Fibroblast of skin of left quadriceps (primary cell): ENCODE measurements at regions not wholly inside any gene's neighbourhood (a gene's known extent, or its start where the extent isn't known, plus 50 kb on each side); places are given as distances from the start of the nearest gene placed in this dataset.
"Not testable (repeated sequence)": the region's sequence is repeated elsewhere in the genome, so short reads cannot be mapped to it uniquely, and the experiment has no call there.

Experiments
- DNase-seq, 2 experiments: peaks; one replicate each; pipeline ENCODE4 v3.0.0-alpha.2; 2013; ENCODE audit warnings: low read depth in 2 of 2

- DNase-seq: no peak
These were observed 50.4 kb upstream of the SOD1 start for GRCh38 chr21:31609081-31609480.

DNA sequence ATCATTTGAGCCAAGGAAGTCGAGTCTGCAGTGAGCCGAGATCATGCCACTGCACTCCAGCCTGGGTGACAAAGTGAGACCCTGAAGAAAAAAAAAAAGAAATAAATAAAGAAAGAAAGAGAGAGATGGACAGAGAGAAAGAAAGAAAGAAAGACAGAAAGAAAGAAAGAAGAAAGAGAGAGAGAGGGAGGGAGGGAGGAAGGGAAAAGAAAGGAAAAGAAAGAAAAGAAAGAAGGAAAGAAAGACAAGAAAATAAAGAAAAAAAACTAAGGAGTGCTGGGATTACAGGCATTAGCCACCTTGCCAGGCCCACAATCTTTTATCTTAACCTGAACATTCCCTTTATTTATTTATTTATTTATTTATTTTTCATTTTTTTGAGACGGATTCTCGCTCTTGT lies 51.7 kb upstream of the SOD1 start:
- DNase-seq: no peak

GRCh38 chr21:31606081-31606874 lies 53.2 kb upstream of the SOD1 start:
- DNase-seq: no peak

DNA sequence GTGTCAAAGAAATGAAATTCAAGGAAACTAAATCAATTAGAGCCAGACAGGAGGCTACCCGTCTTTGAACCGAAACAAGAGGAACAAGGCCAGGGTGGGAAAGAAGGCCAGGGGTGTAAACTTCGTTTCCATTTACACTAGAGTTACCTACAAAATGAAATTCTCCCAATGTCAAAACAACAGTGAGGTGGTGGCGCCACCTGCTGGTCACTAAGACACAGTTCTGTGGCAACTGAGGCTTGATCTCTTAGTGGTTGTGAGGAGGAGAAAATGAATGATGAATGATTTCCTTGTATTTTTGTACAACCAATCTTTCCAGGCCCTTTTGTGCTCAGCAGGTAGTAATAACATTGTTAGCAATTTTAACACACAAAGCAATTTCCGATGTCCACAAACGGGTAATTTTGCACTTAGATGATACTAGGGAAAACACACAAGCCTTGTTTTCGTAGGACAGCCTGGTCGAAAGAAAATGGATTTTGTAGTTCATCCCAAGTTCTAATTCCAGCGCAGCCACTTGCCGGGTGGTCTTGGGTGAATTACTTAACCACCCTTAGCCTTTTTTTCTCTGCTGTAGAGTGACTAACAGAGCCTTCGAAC lies 54.8 kb upstream of the SOD1 start:
- peak; percentile 22 to 27 for DNase-seq

DNA sequence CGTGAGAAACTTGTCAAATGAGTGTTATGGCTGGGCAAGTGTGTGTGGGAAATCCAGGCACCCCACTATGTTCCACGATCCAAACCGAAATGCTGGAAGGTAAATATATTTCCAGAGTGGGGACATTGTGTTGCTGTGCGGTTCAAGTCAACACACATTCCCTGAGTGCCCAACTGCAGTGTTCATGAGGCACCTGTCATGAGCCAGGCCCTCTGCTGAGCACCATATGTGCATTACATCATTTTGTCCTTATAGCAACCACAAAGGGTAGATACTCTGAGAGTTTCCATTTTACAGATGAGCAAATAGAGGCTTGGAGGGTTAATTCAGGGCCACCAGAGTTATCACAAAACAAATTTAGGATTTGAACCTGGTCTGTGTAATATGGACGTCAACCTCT lies 59.9 kb upstream of the SOD1 start:
- DNase-seq: no peak

GRCh38 chr21:31599013-31599412 lies 60.5 kb upstream of the SOD1 start:
- no peak for DNase-seq

- no peak for DNase-seq
These were observed 61.8 kb upstream of the SOD1 start for GRCh38 chr21:31597683-31598082.

- DNase-seq: no peak
These were observed 63.4 kb upstream of the SOD1 start for GRCh38 chr21:31596055-31596454.

DNA sequence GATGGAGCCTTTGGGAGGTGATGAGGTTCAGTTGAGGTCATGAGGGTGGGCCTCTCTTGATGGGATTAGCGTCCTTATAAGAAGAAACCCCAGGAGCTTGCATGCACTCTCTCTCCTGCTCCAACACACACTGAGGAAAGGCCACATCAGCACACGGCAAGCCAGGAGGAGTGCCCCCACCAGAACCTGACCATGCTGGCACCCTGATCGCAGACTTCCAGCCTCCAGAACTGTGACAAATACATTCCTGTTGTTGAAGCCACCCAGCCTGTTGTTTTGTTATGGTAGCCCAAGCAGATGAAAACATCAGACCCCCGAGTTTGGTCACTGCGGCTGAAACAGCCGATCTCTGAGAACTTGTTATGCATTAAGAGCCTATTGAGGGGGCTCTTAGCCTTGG lies 64.8 kb upstream of the SOD1 start:
- DNase-seq: no peak

DNA sequence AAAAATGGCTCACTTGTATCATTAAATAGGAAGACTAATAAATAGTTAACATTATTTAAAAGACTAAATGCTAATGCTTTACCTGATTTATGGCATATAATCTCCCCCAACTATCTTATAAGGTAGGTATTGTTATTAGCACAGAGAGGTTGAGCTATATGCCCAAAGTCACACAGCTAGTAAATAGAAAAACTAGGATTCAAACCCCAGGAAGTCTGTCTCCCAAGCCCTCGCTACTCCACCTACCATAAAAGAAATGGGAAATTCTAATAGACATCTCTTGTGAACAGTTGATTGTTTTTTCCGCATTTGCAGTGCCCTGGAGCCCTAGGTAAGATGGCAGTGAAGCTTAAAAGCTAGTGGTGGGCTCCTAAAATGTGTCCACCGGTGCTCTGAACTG lies 65.2 kb upstream of the SOD1 start:
- DNase-seq: no peak

GRCh38 chr21:31592963-31593560 lies 66.4 kb upstream of the SOD1 start:
- no peak for DNase-seq

- DNase-seq: no peak
These were observed 67.0 kb upstream of the SOD1 start for GRCh38 chr21:31592516-31592915.

DNA sequence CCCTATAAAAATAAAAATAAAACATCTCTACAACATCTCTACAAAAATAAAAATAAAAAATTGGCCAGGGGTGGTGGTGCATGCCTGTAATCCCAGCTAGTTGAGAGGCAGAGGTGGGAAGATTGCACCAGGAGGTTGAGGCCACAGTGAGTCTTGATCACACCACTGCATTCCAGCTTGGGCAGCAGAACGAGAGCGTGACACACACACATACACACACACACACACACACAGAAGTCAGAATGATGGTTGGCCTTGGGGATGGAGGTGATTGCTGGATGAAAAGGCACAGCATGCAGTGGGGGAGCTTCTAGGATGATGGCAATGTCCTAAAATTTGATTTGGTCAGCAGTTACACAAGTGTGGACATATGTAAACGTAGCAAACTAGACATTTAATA lies 69.7 kb upstream of the SOD1 start:
- no peak for DNase-seq

- no peak for DNase-seq
These were observed 73.4 kb upstream of the SOD1 start for GRCh38 chr21:31586118-31586517.

GRCh38 chr21:31583937-31584336 lies 75.6 kb upstream of the SOD1 start:
- not testable (repeated sequence) for DNase-seq

DNA sequence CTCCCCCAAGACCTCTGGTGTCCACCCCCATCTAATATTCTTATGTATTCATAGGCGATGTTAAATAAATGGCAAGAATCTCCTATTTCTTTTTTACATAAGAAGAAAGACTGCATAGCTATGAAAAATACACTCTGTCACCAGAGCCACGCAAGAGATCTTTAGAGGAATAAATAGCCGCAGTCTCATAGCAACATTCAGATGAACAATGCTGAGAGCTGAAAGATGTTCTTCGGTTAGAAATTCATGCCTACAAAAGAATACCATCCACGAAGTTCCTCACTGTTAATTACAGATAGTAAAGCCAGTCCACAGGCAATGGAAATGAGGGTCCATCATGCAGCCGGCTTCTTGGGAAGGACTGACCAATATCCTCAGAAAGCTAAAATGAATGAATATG lies 76.0 kb upstream of the SOD1 start:
- no peak for DNase-seq

DNA sequence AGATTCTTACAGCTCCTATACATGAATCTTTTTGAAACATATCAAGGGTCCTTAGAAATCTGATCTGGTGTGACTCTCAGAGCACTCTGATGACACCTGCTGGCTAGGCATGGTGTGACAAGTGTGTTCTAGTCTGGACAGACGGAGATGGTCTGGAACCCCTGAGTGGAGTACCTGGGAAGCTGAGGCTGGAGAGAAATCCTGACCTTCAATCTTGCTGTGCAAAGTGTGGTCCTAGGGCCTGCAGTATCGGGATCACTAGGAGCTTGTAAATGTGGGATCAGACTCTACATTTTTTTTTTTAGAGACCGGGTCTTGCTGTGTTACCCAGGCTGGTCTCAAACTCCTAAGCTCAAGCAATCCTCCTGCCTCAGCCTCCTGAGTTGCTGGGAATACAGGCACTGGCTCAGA lies 78.6 kb upstream of the SOD1 start:
- DNase-seq: peak; percentile 34 to 38

DNA sequence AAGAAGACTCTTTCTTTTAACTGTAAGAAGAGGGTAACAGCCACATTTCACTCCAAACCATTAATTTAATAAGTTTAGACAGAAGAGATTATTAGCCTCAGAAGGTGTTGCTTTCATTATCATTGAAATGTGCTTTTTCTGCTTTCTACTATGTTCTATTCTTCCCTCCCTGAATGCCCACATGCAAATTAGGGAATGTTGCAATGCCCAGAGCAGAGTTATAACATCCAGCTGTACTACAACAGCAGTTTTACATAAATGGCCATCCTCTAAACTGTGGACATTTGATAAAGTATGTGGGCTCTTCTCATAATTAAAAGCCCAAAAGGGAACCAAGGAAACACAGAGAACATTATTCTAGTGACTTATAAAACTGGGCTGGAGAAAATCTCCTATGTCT lies 82.2 kb upstream of the SOD1 start:
- no peak for DNase-seq

- DNase-seq: no peak
These were observed 83.1 kb upstream of the SOD1 start for GRCh38 chr21:31576428-31576827.

DNA sequence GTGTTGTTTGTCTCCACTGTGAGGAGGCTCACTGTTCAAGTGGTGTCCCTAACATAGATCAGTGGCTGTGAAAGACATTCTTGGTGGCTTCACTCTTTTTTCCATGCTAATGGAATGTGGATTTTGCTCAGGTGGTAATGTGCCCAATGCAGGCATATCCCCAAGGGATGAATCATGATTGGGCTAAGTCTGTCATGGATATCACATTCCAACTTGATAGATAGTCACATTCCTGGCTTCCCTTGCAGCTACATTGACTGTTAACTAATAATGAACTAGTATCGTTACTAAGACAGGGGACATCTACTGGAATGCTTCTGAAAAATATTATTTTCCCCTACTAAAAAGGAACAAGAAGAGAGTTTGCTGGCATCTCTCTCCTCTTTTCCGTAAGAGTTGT lies 86.3 kb upstream of the SOD1 start:
- no peak for DNase-seq

- no peak for DNase-seq
These were observed 87.6 kb upstream of the SOD1 start for GRCh38 chr21:31571879-31572278.

- no peak for DNase-seq
These were observed 88.5 kb upstream of the SOD1 start for GRCh38 chr21:31570824-31571566.

GRCh38 chr21:31566611-31567010 lies 92.9 kb upstream of the SOD1 start:
- no peak for DNase-seq
